A549 (cell line): ENCODE measurements at regions not wholly inside any gene's neighbourhood (a gene's known extent, or its start where the extent isn't known, plus 50 kb on each side); places are given as distances from the start of the nearest gene placed in this dataset.

Experiments used
- ATAC-seq, 2 experiments: fragments of 200-7000 bp in 1 of 2; fragments of >200 bp in 1 of 2; cut with Nextera tagmentation in 1 of 2; cut with Tn5 transposase in 1 of 2; 3 replicates each; pipeline versions ENCODE4 v1.8.0 to v1.9.1; 2018 to 2020; ENCODE audit warnings: mild to moderate bottlenecking in 1 of 2, moderate library complexity in 1 of 2
- CTCF ChIA-PET: fragments of 300-600 bp; sonication (Branson Sonifier 250); formaldehyde crosslinking; extraction: SDS; loops from one replicate; lab custom pipeline; 2021; ENCODE audit warnings: antibody characterized with exemption, inconsistent platforms; lab: Yijun Ruan, JAX
- POLR2A ChIA-PET: fragments of 350-600 bp; formaldehyde crosslinking; extraction: SDS; loops from one replicate; lab custom pipeline; 2021; ENCODE audit warnings: antibody characterized with exemption, inconsistent platforms; lab: Yijun Ruan, JAX
- DNase-seq, 2 experiments: peaks; one replicate each; pipeline versions ENCODE4 v3.0.0 to v3.0.0-alpha.2; 2011 to 2016; ENCODE audit warnings: low read depth in 1 of 2, low spot score in 1 of 2
- FAIRE-seq: peaks from 2 replicates; lab custom pipeline; 2011; peaks lifted over from hg19 to GRCh38; lab: Jason Lieb, UNC
- H3K27ac ChIP-seq, 2 experiments: fragments of >200 bp; sonication (Bioruptor Twin); formaldehyde crosslinking; 3 replicates each; pipeline ENCODE4 v1.5.1; 2016 to 2017
- H3K4me1 ChIP-seq: fragments of >200 bp; sonication (Bioruptor Twin); formaldehyde crosslinking; 3 replicates; pipeline ENCODE4 v1.6.1; 2016
- H3K4me2 ChIP-seq: fragments of >200 bp; sonication (Bioruptor Twin); formaldehyde crosslinking; 3 replicates; pipeline ENCODE4 v1.6.1; 2016
- H3K4me3 ChIP-seq: fragments of >200 bp; sonication (Bioruptor Twin); formaldehyde crosslinking; 3 replicates; pipeline ENCODE4 v1.5.1; 2016
- H3K9me3 ChIP-seq: fragments of >200 bp; sonication (Bioruptor Twin); formaldehyde crosslinking; 3 replicates; pipeline ENCODE4 v1.6.1; 2016
- CBX8 ChIP-seq: fragments of 200-600 bp; sonication (generic); IDR thresholded peaks from 2 replicates; pipeline ENCODE4 v1.6.1; 2016
- CHD2 ChIP-seq: fragments of 150-350 bp; IDR thresholded peaks from 2 replicates; pipeline ENCODE4 v1.6.1; 2014; ENCODE audit warnings: low read length; ENCODE audit not compliant: partially characterized antibody
- CHD4 ChIP-seq: fragments of 200-600 bp; sonication (generic); IDR thresholded peaks from 2 replicates; pipeline ENCODE4 v1.6.1; 2016; ENCODE audit warnings: antibody characterized with exemption, mild to moderate bottlenecking, borderline replicate concordance
- ESRRA ChIP-seq: fragments of 150-350 bp; IDR thresholded peaks from 2 replicates; pipeline ENCODE4 v1.6.1; 2014; ENCODE audit warnings: mild to moderate bottlenecking, low read length, borderline replicate concordance
- HEYL ChIP-seq: fragments of 250-450 bp; sonication (Bioruptor Pico); IDR thresholded peaks from 2 replicates; pipeline ENCODE4 v1.8.0; 2021; ENCODE audit warnings: mild to moderate bottlenecking, moderate library complexity
- HOXA7 ChIP-seq: fragments of 250-450 bp; sonication (Bioruptor Pico); IDR thresholded peaks from 2 replicates; pipeline ENCODE4 v1.5.0; 2020; ENCODE audit warnings: mild to moderate bottlenecking, moderate library complexity
- HOXB13 ChIP-seq: fragments of 250-450 bp; sonication (Bioruptor Pico); IDR thresholded peaks from 2 replicates; pipeline ENCODE4 v1.5.0; 2020; ENCODE audit warnings: low read depth, mild to moderate bottlenecking, moderate library complexity
- HOXB5 ChIP-seq: fragments of 250-450 bp; sonication (Bioruptor Pico); IDR thresholded peaks from 2 replicates; pipeline ENCODE4 v1.5.0; 2020; ENCODE audit warnings: mild to moderate bottlenecking, moderate library complexity
- KDM1A ChIP-seq: fragments of 200-600 bp; sonication (generic); IDR thresholded peaks from 2 replicates; pipeline ENCODE4 v1.6.1; 2016; ENCODE audit warnings: low read depth, mild to moderate bottlenecking
- KDM5A ChIP-seq: fragments of 200-600 bp; sonication (generic); IDR thresholded peaks from 2 replicates; pipeline ENCODE4 v1.6.1; 2016; ENCODE audit warnings: antibody characterized with exemption, mild to moderate bottlenecking
- MAFK ChIP-seq: fragments of 450-650 bp; IDR thresholded peaks from 2 replicates; pipeline ENCODE4 v1.6.1; 2014; ENCODE audit not compliant: partially characterized antibody
- MYC ChIP-seq: IDR thresholded peaks from 2 replicates; pipeline ENCODE4 v1.6.1; 2012; ENCODE audit warnings: mild to moderate bottlenecking, inconsistent platforms, low read length, improper control_type of control experiment, borderline replicate concordance
- NR3C1 ChIP-seq: fragments of >200 bp; sonication (Bioruptor Twin); formaldehyde crosslinking; IDR thresholded peaks from 3 replicates; pipeline ENCODE4 v1.6.1; 2017
- RAD21 ChIP-seq, 2 experiments: fragments of >200 bp in 1 of 2; sonication (Bioruptor Twin) in 1 of 2; formaldehyde crosslinking in 1 of 2; IDR thresholded peaks in 1 of 2; conservative IDR thresholded peaks in 1 of 2; 2 replicates in 1 of 2; 3 replicates in 1 of 2; pipeline ENCODE4 v1.6.1; 2012 to 2018; ENCODE audit warnings: inconsistent platforms in 1 of 2
- RFX5 ChIP-seq: fragments of 450-650 bp; IDR thresholded peaks from 2 replicates; pipeline ENCODE4 v1.7.1; 2014; ENCODE audit warnings: antibody characterized with exemption, mild to moderate bottlenecking, moderate library complexity
- RNF2 ChIP-seq: fragments of 200-600 bp; sonication (generic); IDR thresholded peaks from 2 replicates; pipeline ENCODE4 v1.6.1; 2016; ENCODE audit warnings: low read depth, mild to moderate bottlenecking, antibody characterized with exemption, moderate library complexity, borderline replicate concordance
- SREBF2 ChIP-seq: fragments of 450-650 bp; IDR thresholded peaks from 2 replicates; pipeline ENCODE4 v1.6.1; 2014; ENCODE audit warnings: mild to moderate bottlenecking, moderate library complexity
- TP53 ChIP-seq: fragments of 250-450 bp; sonication (Bioruptor Pico); IDR thresholded peaks from 2 replicates; pipeline ENCODE4 v1.5.0; 2021; ENCODE audit warnings: mild to moderate bottlenecking, moderate library complexity
- ZC3H11A ChIP-seq: fragments of 450-650 bp; IDR thresholded peaks from 2 replicates; pipeline ENCODE4 v1.6.1; 2014; ENCODE audit warnings: antibody characterized with exemption, mild to moderate bottlenecking
- WGBS: methylation state at CpG from one replicate; pipeline ENCODE4 v1.1.6; 2017; ENCODE audit errors: missing lambda C conversion rate; 5-methylcytosine and 5-hydroxymethylcytosine counted together
- TF ChIP-seq, protein P1 (sequence below): IDR thresholded peaks from 2 replicates; pipeline ENCODE4 v1.6.1; 2012
- TF ChIP-seq, protein P2 (sequence below): fragments of 250-450 bp; sonication (Bioruptor Pico); IDR thresholded peaks from 2 replicates; pipeline ENCODE4 v1.5.0; 2020; ENCODE audit warnings: low read depth, mild to moderate bottlenecking, moderate library complexity
- TF ChIP-seq, protein P3 (sequence below): fragments of >200 bp; sonication (Bioruptor Twin); formaldehyde crosslinking; IDR thresholded peaks from 2 replicates; pipeline ENCODE4 v1.6.1; 2016
- TF ChIP-seq, protein P4 (sequence below): fragments of 250-450 bp; sonication (Bioruptor Pico); IDR thresholded peaks from 2 replicates; pipeline ENCODE4 v1.5.0; 2021; ENCODE audit warnings: mild to moderate bottlenecking, moderate library complexity, borderline replicate concordance
- TF ChIP-seq, protein P5 (sequence below): fragments of 150-350 bp; IDR thresholded peaks from 2 replicates; pipeline ENCODE4 v1.6.1; 2014; ENCODE audit warnings: low read depth, mild to moderate bottlenecking, low read length
- TF ChIP-seq, protein P6 (sequence below): fragments of >200 bp; sonication (Bioruptor Twin); formaldehyde crosslinking; IDR thresholded peaks from 3 replicates; pipeline ENCODE4 v1.6.1; 2016
- TF ChIP-seq, protein P7 (sequence below): IDR thresholded peaks from 2 replicates; pipeline ENCODE4 v1.6.1; 2012; ENCODE audit warnings: low read depth, borderline replicate concordance

DNA sequence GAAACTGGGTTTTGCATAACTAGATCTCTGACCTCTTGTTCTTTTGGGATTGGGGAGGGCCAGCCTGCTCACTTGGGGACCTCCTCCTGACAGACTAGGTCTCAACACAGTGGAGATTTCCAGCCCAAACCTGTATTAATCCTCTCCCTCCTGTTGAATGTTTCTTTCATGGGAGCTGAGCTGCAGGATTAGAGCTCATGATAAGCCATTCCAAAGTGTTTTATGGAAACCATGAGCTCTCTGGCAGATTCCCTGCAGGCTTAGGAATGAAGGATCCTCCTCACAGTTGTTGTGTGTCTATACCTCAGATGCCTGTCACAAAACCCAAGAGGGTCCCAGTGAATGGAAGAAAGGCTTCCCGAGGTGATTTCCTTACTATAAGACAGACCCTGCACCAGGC, 248.4 kb upstream of the B3GAT1 start:
- DNase-seq: no peak
- TF ChIP-seq ESRRA: no peak
- TF ChIP-seq, protein P1, sequence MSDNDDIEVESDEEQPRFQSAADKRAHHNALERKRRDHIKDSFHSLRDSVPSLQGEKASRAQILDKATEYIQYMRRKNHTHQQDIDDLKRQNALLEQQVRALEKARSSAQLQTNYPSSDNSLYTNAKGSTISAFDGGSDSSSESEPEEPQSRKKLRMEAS: no peak
- no peak for TF ChIP-seq NR3C1
- no peak for TF ChIP-seq HOXB13
- TF ChIP-seq HOXB5 (CRISPR knock-in tag): no peak
- TF ChIP-seq, protein P2, sequence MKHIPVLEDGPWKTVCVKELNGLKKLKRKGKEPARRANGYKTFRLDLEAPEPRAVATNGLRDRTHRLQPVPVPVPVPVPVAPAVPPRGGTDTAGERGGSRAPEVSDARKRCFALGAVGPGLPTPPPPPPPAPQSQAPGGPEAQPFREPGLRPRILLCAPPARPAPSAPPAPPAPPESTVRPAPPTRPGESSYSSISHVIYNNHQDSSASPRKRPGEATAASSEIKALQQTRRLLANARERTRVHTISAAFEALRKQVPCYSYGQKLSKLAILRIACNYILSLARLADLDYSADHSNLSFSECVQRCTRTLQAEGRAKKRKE (CRISPR knock-in tag): no peak
- TF ChIP-seq RFX5: no peak
- TF ChIP-seq, protein P3, sequence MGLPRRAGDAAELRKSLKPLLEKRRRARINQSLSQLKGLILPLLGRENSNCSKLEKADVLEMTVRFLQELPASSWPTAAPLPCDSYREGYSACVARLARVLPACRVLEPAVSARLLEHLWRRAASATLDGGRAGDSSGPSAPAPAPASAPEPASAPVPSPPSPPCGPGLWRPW: no peak
- TF ChIP-seq HOXA7: no peak
- TF ChIP-seq CHD4: no peak
- no peak for TF ChIP-seq RAD21 (conservative IDR thresholded peaks at IDR 0.05 in 1 of 2, IDR thresholded peaks at IDR 0.05 in 1 of 2)
- no peak for TF ChIP-seq CHD2
- TF ChIP-seq KDM1A: no peak
- no peak for TF ChIP-seq RNF2
- TF ChIP-seq, all 56 proteins: peak for 0
- ATAC-seq (no peak), FAIRE-seq (no peak)
- no peak overlapping the region for H3K4me3 ChIP-seq
- 0% methylated on average over 1 of the region's 1 CpG for WGBS
- POLR2A ChIA-PET: no interaction called here
- no peaks in the 10 kb centered on the region for H3K9me3 ChIP-seq
- no peak overlapping the region for H3K4me2 ChIP-seq
- no peak overlapping the region for H3K27ac ChIP-seq
- no peaks in the 10 kb centered on the region for H3K4me1 ChIP-seq
- CTCF ChIA-PET: no interaction called here

DNA sequence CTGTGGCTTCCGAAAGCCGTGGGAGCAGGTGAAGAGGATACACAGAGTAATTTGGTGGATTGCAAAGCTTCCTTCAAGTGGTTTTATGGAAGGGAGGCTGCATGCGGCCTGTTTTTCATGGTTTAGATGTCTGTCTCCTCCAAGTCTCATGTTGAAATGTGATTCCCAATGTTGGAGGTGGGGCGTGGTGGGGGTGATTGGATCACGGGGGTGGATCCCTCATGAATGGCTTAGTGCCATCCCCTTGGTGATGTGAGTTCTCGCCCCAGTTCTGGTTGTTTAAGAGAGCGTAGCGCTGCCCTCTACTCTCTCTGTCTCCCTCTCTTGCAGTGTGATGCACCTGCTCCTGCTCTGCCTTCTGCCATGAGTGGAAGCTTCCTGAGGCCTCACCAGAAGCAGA, 247.8 kb upstream of the B3GAT1 start:
- TF ChIP-seq HOXA7 (no peak), MAFK (no peak), KDM5A (no peak), CBX8 (no peak), HEYL (CRISPR knock-in tag) (no peak), HOXB5 (CRISPR knock-in tag) (no peak), ESRRA (no peak)
- TF ChIP-seq, protein P4, sequence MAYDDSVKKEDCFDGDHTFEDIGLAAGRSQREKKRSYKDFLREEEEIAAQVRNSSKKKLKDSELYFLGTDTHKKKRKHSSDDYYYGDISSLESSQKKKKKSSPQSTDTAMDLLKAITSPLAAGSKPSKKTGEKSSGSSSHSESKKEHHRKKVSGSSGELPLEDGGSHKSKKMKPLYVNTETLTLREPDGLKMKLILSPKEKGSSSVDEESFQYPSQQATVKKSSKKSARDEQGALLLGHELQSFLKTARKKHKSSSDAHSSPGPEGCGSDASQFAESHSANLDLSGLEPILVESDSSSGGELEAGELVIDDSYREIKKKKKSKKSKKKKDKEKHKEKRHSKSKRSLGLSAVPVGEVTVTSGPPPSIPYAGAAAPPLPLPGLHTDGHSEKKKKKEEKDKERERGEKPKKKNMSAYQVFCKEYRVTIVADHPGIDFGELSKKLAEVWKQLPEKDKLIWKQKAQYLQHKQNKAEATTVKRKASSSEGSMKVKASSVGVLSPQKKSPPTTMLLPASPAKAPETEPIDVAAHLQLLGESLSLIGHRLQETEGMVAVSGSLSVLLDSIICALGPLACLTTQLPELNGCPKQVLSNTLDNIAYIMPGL (CRISPR knock-in tag): no peak
- TF ChIP-seq, protein P5, sequence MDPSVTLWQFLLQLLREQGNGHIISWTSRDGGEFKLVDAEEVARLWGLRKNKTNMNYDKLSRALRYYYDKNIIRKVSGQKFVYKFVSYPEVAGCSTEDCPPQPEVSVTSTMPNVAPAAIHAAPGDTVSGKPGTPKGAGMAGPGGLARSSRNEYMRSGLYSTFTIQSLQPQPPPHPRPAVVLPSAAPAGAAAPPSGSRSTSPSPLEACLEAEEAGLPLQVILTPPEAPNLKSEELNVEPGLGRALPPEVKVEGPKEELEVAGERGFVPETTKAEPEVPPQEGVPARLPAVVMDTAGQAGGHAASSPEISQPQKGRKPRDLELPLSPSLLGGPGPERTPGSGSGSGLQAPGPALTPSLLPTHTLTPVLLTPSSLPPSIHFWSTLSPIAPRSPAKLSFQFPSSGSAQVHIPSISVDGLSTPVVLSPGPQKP: no peak
- no peaks in the 10 kb centered on the region for H3K4me1 ChIP-seq
- ChIA-PET POLR2A (no interaction called here), CTCF (no interaction called here)
- no peak for DNase-seq
- no peak for ATAC-seq
- no peak overlapping the region for H3K27ac ChIP-seq
- WGBS: 11% methylated on average over 5 of the region's 8 CpGs
- no peak overlapping the region for H3K4me3 ChIP-seq
- no peaks in the 10 kb centered on the region for H3K9me3 ChIP-seq
- no peak overlapping the region for H3K4me2 ChIP-seq
- FAIRE-seq: no peak

DNA sequence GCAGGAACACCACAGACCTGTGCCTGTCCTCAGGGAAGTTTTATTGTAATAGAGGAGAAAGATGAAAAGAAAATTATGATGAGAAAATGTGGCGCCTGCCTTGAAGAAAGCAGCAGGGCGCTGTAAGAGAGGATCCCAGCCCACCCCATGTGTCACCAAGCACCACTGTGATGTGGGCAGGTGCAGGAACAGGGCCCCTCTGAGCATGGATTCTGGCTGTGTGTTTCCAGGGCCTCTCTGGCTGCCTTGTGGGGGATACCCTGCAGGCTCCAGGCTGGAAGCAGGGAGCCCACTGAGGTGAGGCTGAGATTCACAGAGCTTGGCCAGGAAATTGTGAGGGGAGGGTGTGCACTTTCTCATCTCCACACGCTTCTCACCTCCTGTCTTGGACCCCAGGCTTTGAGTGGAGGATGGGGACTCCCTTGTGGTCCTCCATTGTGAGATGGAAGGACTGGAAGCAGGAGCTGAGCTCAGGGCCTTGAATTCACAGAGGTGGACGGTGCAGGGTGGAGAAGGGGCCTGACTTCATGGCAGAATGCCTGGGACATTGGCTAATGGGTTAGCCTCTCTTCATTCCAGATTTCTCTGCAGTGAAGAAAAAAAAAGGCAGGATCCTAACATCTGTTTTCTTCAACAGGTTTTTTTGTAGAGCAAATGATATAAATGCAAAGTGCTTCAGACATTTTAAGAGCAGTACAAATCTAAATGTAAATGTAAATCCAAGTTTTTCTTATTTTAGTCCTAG, 246.6 kb upstream of the B3GAT1 start:
- H3K4me2 ChIP-seq: no peak overlapping the region
- ChIA-PET POLR2A (no interaction called here), CTCF (no interaction called here)
- H3K4me1 ChIP-seq: no peaks in the 10 kb centered on the region
- ATAC-seq: no peak
- DNase-seq: no peak
- 24% methylated on average over 4 of the region's 4 CpGs for WGBS
- FAIRE-seq: no peak
- H3K4me3 ChIP-seq: no peak overlapping the region
- no peaks in the 10 kb centered on the region for H3K9me3 ChIP-seq
- no peak overlapping the region for H3K27ac ChIP-seq
- TF ChIP-seq ZC3H11A: no peak
- no peak for TF ChIP-seq TP53 (CRISPR knock-in tag)
- TF ChIP-seq, protein P5: no peak
- no peak for TF ChIP-seq RNF2
- no peak for TF ChIP-seq MAFK
- no peak for TF ChIP-seq MYC
- TF ChIP-seq CBX8: no peak
- no peak for TF ChIP-seq SREBF2
- no peak for TF ChIP-seq HOXB5 (CRISPR knock-in tag)
- TF ChIP-seq, protein P6, sequence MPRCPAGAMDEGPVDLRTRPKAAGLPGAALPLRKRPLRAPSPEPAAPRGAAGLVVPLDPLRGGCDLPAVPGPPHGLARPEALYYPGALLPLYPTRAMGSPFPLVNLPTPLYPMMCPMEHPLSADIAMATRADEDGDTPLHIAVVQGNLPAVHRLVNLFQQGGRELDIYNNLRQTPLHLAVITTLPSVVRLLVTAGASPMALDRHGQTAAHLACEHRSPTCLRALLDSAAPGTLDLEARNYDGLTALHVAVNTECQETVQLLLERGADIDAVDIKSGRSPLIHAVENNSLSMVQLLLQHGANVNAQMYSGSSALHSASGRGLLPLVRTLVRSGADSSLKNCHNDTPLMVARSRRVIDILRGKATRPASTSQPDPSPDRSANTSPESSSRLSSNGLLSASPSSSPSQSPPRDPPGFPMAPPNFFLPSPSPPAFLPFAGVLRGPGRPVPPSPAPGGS: no peak
- no peak for TF ChIP-seq HEYL (CRISPR knock-in tag)
- TF ChIP-seq, protein P7, sequence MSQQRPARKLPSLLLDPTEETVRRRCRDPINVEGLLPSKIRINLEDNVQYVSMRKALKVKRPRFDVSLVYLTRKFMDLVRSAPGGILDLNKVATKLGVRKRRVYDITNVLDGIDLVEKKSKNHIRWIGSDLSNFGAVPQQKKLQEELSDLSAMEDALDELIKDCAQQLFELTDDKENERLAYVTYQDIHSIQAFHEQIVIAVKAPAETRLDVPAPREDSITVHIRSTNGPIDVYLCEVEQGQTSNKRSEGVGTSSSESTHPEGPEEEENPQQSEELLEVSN: no peak
- no peak for TF ChIP-seq HOXB13
